HepG2 (cell line): ENCODE measurements at regions not wholly inside any gene's neighbourhood (a gene's known extent, or its start where the extent isn't known, plus 50 kb on each side); places are given as distances from the start of the nearest gene placed in this dataset.

Experiments used
- CBFB ChIP-seq: sonication (generic); formaldehyde crosslinking; IDR thresholded peaks from 2 replicates; pipeline ENCODE4 v1.4.0; 2020; ENCODE audit warnings: missing genetic modification reagents
- CBX5 ChIP-seq: sonication (generic); formaldehyde crosslinking; IDR thresholded peaks from 2 replicates; pipeline ENCODE4 v1.4.0; 2020; ENCODE audit warnings: missing genetic modification reagents, borderline replicate concordance
- HHEX ChIP-seq: IDR thresholded peaks from 2 replicates; pipeline ENCODE4 v1.6.1; 2016; ENCODE audit warnings: control low read depth
- IRX3 ChIP-seq: sonication (generic); formaldehyde crosslinking; IDR thresholded peaks from 2 replicates; pipeline ENCODE4 v1.8.1; 2023; ENCODE audit warnings: mild to moderate bottlenecking, low read depth, missing genetic modification reagents, borderline replicate concordance
- RORA ChIP-seq: sonication (generic); formaldehyde crosslinking; IDR thresholded peaks from 2 replicates; pipeline ENCODE4 v1.5.0; 2020; ENCODE audit warnings: mild to moderate bottlenecking, missing genetic modification reagents, moderate library complexity
- SOX13 ChIP-seq, 3 experiments: fragments of 450-650 bp in 1 of 3; sonication (generic) in 1 of 3; formaldehyde crosslinking in 1 of 3; IDR thresholded peaks in 2 of 3; conservative IDR thresholded peaks in 1 of 3; 2 replicates each; pipeline versions ENCODE4 v1.5.0 to v1.6.1; 2016 to 2020; ENCODE audit warnings: antibody characterized with exemption in 1 of 3, mild to moderate bottlenecking in 1 of 3, missing compliant biosample characterization in 1 of 3, missing genetic modification reagents in 1 of 3, moderate library complexity in 1 of 3
- TOPORS ChIP-seq: sonication (generic); formaldehyde crosslinking; IDR thresholded peaks from 2 replicates; pipeline ENCODE4 v1.8.0; 2023; ENCODE audit warnings: mild to moderate bottlenecking, missing genetic modification reagents
- ZNF143 ChIP-seq: sonication (generic); formaldehyde crosslinking; IDR thresholded peaks from 2 replicates; pipeline ENCODE4 v1.4.0; 2020; ENCODE audit warnings: missing genetic modification reagents
- ZNF333 ChIP-seq: sonication (generic); formaldehyde crosslinking; IDR thresholded peaks from 2 replicates; pipeline ENCODE4 v1.4.0; 2020; ENCODE audit warnings: mild to moderate bottlenecking, missing genetic modification reagents, borderline replicate concordance
- ZNF460 ChIP-seq: sonication (generic); formaldehyde crosslinking; IDR thresholded peaks from 2 replicates; pipeline ENCODE4 v1.5.1; 2020; ENCODE audit warnings: missing genetic modification reagents, mild to moderate bottlenecking, borderline replicate concordance
- ZNF674 ChIP-seq: sonication (generic); formaldehyde crosslinking; IDR thresholded peaks from 2 replicates; pipeline ENCODE4 v1.5.0; 2020; ENCODE audit warnings: low read depth, mild to moderate bottlenecking, missing genetic modification reagents
- ZNF768 ChIP-seq: sonication (generic); formaldehyde crosslinking; IDR thresholded peaks from 2 replicates; pipeline ENCODE4 v1.4.0; 2020; ENCODE audit warnings: missing genetic modification reagents
- ZNF773 ChIP-seq: sonication (generic); formaldehyde crosslinking; IDR thresholded peaks from 2 replicates; pipeline ENCODE4 v1.4.0; 2020; ENCODE audit warnings: missing genetic modification reagents, borderline replicate concordance
- TF ChIP-seq, protein P1 (sequence below): sonication (generic); formaldehyde crosslinking; conservative IDR thresholded peaks from 2 replicates; pipeline ENCODE4 v1.4.0; 2020; ENCODE audit warnings: mild to moderate bottlenecking, missing genetic modification reagents, moderate library complexity
- TF ChIP-seq, protein P2 (sequence below): sonication (generic); formaldehyde crosslinking; conservative IDR thresholded peaks from 2 replicates; pipeline ENCODE4 v1.4.0; 2020; ENCODE audit warnings: missing genetic modification reagents
- TF ChIP-seq, protein P3 (sequence below): fragments of 450-650 bp; IDR thresholded peaks from 2 replicates; pipeline ENCODE4 v1.6.1; 2017
- TF ChIP-seq, protein P4 (sequence below): sonication (generic); formaldehyde crosslinking; IDR thresholded peaks from 2 replicates; pipeline ENCODE4 v1.5.0; 2020; ENCODE audit warnings: mild to moderate bottlenecking, missing genetic modification reagents
- TF ChIP-seq, protein P5 (sequence below): sonication (generic); formaldehyde crosslinking; IDR thresholded peaks from 2 replicates; pipeline ENCODE4 v1.9.0; 2022; ENCODE audit warnings: missing genetic modification reagents, mild to moderate bottlenecking, borderline replicate concordance

DNA sequence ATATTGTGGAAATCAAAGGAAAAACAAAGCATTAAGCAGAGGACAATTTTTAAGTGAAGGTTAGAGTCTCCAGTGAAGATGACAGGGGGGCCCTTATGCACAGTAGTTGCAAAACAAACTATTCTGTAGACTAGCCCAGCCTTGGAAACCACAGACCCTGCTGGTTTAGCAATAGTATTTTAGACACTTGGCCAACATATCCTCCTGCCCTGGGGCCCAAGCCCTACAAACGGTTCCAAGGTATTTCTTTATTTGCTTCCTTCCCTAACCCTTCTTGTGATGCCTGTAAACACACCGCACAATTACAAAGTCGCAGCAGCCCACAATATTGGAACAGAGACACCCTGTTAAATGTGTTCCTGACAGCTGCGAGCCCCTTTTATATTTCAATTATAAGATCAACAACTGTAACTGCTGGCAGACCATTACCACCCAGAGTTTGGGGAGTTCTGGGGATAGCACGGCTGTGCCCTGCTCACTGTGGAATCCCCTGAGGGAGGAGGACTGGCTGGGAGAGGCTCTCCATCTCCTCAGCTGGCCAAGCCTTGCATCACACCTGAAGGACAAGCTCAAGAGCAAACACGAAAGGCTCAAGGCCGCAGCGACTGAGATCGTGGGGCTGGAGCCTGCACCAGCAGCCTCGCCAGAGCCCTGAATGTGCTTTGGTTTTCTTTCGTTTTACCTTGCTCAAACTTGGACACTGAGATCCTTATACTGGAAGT, 282.2 kb upstream of the ATP5MC3 start (continued):
- TF ChIP-seq, protein P1, sequence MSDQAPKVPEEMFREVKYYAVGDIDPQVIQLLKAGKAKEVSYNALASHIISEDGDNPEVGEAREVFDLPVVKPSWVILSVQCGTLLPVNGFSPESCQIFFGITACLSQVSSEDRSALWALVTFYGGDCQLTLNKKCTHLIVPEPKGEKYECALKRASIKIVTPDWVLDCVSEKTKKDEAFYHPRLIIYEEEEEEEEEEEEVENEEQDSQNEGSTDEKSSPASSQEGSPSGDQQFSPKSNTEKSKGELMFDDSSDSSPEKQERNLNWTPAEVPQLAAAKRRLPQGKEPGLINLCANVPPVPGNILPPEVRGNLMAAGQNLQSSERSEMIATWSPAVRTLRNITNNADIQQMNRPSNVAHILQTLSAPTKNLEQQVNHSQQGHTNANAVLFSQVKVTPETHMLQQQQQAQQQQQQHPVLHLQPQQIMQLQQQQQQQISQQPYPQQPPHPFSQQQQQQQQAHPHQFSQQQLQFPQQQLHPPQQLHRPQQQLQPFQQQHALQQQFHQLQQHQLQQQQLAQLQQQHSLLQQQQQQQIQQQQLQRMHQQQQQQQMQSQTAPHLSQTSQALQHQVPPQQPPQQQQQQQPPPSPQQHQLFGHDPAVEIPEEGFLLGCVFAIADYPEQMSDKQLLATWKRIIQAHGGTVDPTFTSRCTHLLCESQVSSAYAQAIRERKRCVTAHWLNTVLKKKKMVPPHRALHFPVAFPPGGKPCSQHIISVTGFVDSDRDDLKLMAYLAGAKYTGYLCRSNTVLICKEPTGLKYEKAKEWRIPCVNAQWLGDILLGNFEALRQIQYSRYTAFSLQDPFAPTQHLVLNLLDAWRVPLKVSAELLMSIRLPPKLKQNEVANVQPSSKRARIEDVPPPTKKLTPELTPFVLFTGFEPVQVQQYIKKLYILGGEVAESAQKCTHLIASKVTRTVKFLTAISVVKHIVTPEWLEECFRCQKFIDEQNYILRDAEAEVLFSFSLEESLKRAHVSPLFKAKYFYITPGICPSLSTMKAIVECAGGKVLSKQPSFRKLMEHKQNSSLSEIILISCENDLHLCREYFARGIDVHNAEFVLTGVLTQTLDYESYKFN (CRISPR knock-in tag): 0 out of 2 replicates have a peak, but pooled peaks have one; percentile 14
- TF ChIP-seq CBX5 (CRISPR knock-in tag): no peak
- TF ChIP-seq ZNF674 (CRISPR knock-in tag): no peak
- TF ChIP-seq SOX13 (IDR thresholded peaks at IDR 0.05): no peak
- 0 out of 4 replicates have a peak, but pooled peaks of 1 of the 2 experiments have one; percentile 5 for TF ChIP-seq SOX13 (CRISPR knock-in tag; conservative IDR thresholded peaks at IDR 0.05 in 1 of 2, IDR thresholded peaks at IDR 0.05 in 1 of 2)
- TF ChIP-seq, protein P2, sequence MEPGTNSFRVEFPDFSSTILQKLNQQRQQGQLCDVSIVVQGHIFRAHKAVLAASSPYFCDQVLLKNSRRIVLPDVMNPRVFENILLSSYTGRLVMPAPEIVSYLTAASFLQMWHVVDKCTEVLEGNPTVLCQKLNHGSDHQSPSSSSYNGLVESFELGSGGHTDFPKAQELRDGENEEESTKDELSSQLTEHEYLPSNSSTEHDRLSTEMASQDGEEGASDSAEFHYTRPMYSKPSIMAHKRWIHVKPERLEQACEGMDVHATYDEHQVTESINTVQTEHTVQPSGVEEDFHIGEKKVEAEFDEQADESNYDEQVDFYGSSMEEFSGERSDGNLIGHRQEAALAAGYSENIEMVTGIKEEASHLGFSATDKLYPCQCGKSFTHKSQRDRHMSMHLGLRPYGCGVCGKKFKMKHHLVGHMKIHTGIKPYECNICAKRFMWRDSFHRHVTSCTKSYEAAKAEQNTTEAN (CRISPR knock-in tag): no peak
- no peak for TF ChIP-seq IRX3 (CRISPR knock-in tag)
- TF ChIP-seq ZNF460 (CRISPR knock-in tag): no peak
- TF ChIP-seq CBFB: no peak
- TF ChIP-seq ZNF143: no peak
- no peak for TF ChIP-seq ZNF773
- TF ChIP-seq, protein P3, sequence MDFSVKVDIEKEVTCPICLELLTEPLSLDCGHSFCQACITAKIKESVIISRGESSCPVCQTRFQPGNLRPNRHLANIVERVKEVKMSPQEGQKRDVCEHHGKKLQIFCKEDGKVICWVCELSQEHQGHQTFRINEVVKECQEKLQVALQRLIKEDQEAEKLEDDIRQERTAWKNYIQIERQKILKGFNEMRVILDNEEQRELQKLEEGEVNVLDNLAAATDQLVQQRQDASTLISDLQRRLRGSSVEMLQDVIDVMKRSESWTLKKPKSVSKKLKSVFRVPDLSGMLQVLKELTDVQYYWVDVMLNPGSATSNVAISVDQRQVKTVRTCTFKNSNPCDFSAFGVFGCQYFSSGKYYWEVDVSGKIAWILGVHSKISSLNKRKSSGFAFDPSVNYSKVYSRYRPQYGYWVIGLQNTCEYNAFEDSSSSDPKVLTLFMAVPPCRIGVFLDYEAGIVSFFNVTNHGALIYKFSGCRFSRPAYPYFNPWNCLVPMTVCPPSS: no peak
- TF ChIP-seq, protein P4, sequence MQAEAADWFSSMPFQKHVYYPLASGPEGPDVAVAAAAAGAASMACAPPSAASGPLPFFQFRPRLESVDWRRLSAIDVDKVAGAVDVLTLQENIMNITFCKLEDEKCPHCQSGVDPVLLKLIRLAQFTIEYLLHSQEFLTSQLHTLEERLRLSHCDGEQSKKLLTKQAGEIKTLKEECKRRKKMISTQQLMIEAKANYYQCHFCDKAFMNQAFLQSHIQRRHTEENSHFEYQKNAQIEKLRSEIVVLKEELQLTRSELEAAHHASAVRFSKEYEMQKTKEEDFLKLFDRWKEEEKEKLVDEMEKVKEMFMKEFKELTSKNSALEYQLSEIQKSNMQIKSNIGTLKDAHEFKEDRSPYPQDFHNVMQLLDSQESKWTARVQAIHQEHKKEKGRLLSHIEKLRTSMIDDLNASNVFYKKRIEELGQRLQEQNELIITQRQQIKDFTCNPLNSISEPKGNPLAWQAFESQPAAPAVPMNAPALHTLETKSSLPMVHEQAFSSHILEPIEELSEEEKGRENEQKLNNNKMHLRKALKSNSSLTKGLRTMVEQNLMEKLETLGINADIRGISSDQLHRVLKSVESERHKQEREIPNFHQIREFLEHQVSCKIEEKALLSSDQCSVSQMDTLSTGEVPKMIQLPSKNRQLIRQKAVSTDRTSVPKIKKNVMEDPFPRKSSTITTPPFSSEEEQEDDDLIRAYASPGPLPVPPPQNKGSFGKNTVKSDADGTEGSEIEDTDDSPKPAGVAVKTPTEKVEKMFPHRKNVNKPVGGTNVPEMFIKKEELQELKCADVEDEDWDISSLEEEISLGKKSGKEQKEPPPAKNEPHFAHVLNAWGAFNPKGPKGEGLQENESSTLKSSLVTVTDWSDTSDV (CRISPR knock-in tag): no peak
- no peak for TF ChIP-seq TOPORS (CRISPR knock-in tag)
- TF ChIP-seq RORA (CRISPR knock-in tag): no peak
- TF ChIP-seq ZNF768 (CRISPR knock-in tag): no peak
- 0 out of 2 replicates have a peak, but pooled peaks have one; percentile 22 for TF ChIP-seq ZNF333 (CRISPR knock-in tag)
- TF ChIP-seq, protein P5, sequence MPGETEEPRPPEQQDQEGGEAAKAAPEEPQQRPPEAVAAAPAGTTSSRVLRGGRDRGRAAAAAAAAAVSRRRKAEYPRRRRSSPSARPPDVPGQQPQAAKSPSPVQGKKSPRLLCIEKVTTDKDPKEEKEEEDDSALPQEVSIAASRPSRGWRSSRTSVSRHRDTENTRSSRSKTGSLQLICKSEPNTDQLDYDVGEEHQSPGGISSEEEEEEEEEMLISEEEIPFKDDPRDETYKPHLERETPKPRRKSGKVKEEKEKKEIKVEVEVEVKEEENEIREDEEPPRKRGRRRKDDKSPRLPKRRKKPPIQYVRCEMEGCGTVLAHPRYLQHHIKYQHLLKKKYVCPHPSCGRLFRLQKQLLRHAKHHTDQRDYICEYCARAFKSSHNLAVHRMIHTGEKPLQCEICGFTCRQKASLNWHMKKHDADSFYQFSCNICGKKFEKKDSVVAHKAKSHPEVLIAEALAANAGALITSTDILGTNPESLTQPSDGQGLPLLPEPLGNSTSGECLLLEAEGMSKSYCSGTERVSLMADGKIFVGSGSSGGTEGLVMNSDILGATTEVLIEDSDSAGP: 0 out of 2 replicates have a peak, but pooled peaks have one; percentile 27
- TF ChIP-seq HHEX (CRISPR knock-in tag): no peak
